Activated T-helper 1 cell treated with anti-CD3 and anti-CD28 coated beads, Interleukin-12 subunit alpha, Interleukin-12 subunit beta, Interleukin-2, Interleukin-4 antibody, amounts not matched to agents 30 ng/mL and 10 ng/mL and 1 ng/mL, durations not matched to agents 14 hours and 24 hours and 36 hours (primary cell): ENCODE measurements at regions not wholly inside any gene's neighbourhood (a gene's known extent, or its start where the extent isn't known, plus 50 kb on each side); places are given as distances from the start of the nearest gene placed in this dataset.

Experiments
- DNase-seq: peaks from one replicate; pipeline ENCODE4 v3.0.0; 2021; ENCODE audit warnings: low spot score
- H3K27ac Mint-ChIP-seq: one replicate; pipeline ENCODE4 v1.8.0; 2021; ENCODE audit warnings: mild to moderate bottlenecking, mixed read lengths
- H3K27me3 Mint-ChIP-seq: one replicate; pipeline ENCODE4 v1.8.0; 2022; ENCODE audit warnings: mild to moderate bottlenecking, moderate library complexity, mixed read lengths; ENCODE audit not compliant: insufficient read depth
- H3K36me3 Mint-ChIP-seq: one replicate; pipeline ENCODE4 v1.8.0; 2021; ENCODE audit warnings: low read depth, mixed read lengths
- H3K4me1 Mint-ChIP-seq: one replicate; pipeline ENCODE4 v1.8.0; 2021; ENCODE audit warnings: low read depth, mixed read lengths
- H3K4me3 Mint-ChIP-seq: one replicate; pipeline ENCODE4 v1.8.0; 2021; ENCODE audit warnings: mild to moderate bottlenecking, moderate library complexity, mixed read lengths
- H3K9me3 Mint-ChIP-seq: one replicate; pipeline ENCODE4 v1.8.0; 2021; ENCODE audit warnings: mixed read lengths
- intact Hi-C: fragments of 100-400 bp; cut with micrococcal nuclease; formaldehyde crosslinking; loops from one replicate; pipeline ENCODE4 v1.15.1; 2024

GRCh38 chr15:38853608-38854007 is 289.0 kb upstream of the RASGRP1 start:
- Mint-ChIP-seq H3K27me3 (peaks cover 6% of the 10 kb centered on the region), H3K9me3 (no peaks in the 10 kb centered on the region), H3K36me3 (no peaks in the 10 kb centered on the region), H3K4me3 (no peak overlapping the region), H3K27ac (no peak overlapping the region), H3K4me1 (no peaks in the 10 kb centered on the region)
- no peak for DNase-seq
- intact Hi-C loops, result loop anchor here (1.0 kb wide), 1 partner anchor 145 kb away; no protein-coding TSS in a partner anchor

- Mint-ChIP-seq H3K27ac (no peak overlapping the region), H3K27me3 (peaks cover 6% of the 10 kb centered on the region), H3K4me3 (no peak overlapping the region), H3K9me3 (no peaks in the 10 kb centered on the region), H3K36me3 (no peaks in the 10 kb centered on the region), H3K4me1 (no peaks in the 10 kb centered on the region)
- no peak for DNase-seq
- intact Hi-C loops, result no loop called here
Observed at GRCh38 chr15:38854506-38854905, 289.9 kb upstream of the RASGRP1 start.

- Mint-ChIP-seq H3K27ac (no peak overlapping the region), H3K36me3 (no peaks in the 10 kb centered on the region), H3K4me1 (no peaks in the 10 kb centered on the region), H3K27me3 (peaks cover 11% of the 10 kb centered on the region), H3K9me3 (no peaks in the 10 kb centered on the region), H3K4me3 (no peak overlapping the region)
- intact Hi-C loops, result no loop called here
- no peak for DNase-seq
Observed at GRCh38 chr15:38857814-38858213, 293.2 kb upstream of the RASGRP1 start.

GRCh38 chr15:38859574-38859973 is 295.0 kb upstream of the RASGRP1 start:
- Mint-ChIP-seq H3K4me3 (no peak overlapping the region), H3K27me3 (peaks cover 11% of the 10 kb centered on the region), H3K4me1 (no peaks in the 10 kb centered on the region), H3K9me3 (no peaks in the 10 kb centered on the region), H3K36me3 (no peaks in the 10 kb centered on the region), H3K27ac (no peak overlapping the region)
- intact Hi-C loops, result no loop called here
- no peak for DNase-seq

DNA sequence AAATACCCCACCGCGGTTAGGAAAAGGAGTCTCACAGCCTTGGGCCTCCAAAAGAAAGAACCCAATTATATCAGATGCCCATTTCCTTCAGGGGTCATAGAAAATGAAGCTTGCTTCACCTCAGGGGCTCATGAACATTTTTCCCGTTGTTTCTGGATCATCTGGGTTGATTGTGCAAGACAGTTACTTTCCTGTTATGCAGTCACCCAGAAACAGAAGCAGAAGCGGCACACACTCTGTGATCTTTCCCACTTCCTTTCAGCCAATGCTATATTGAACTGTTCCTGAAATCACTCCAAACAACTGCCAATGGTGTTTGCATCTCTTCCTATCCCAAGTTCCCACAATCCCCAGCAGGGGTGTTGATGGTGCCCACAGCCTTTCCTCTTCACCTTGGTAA is 295.6 kb upstream of the RASGRP1 start:
- H3K27me3 Mint-ChIP-seq, result peaks cover 11% of the 10 kb centered on the region
- no peaks in the 10 kb centered on the region for H3K4me1 Mint-ChIP-seq
- no peak overlapping the region for H3K27ac Mint-ChIP-seq
- intact Hi-C loops, result no loop called here
- DNase-seq, result no peak
- no peaks in the 10 kb centered on the region for H3K36me3 Mint-ChIP-seq
- no peak overlapping the region for H3K4me3 Mint-ChIP-seq
- no peaks in the 10 kb centered on the region for H3K9me3 Mint-ChIP-seq

GRCh38 chr15:38860674-38861073 is 296.1 kb upstream of the RASGRP1 start:
- DNase-seq, result no peak
- no peaks in the 10 kb centered on the region for H3K9me3 Mint-ChIP-seq
- intact Hi-C loops, result no loop called here
- H3K4me1 Mint-ChIP-seq, result no peaks in the 10 kb centered on the region
- no peaks in the 10 kb centered on the region for H3K36me3 Mint-ChIP-seq
- no peak overlapping the region for H3K27ac Mint-ChIP-seq
- no peak overlapping the region for H3K4me3 Mint-ChIP-seq
- H3K27me3 Mint-ChIP-seq, result peaks cover 11% of the 10 kb centered on the region

DNA sequence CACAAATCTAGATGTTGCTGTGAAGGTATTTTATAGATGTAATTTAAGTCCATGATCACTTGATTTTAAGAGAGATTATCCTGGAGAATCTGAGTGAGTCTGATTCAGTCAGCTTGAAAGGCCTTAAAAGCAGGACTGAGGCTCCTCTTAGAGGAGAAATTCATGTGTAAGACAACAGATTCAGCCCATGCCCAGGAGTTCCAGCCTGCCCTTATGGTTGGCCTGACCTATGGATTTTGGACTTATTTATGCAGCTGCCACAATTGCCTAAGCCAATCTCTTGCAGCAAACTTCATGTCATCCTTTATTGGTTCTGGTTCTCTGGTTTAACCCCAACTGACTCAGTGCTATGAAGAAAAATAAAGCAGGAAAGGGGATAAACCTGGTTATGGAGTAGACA is 296.5 kb upstream of the RASGRP1 start:
- intact Hi-C loops, result no loop called here
- DNase-seq, result no peak
- Mint-ChIP-seq H3K4me1 (no peaks in the 10 kb centered on the region), H3K27me3 (peaks cover 13% of the 10 kb centered on the region), H3K36me3 (no peaks in the 10 kb centered on the region), H3K4me3 (no peak overlapping the region), H3K27ac (no peak overlapping the region), H3K9me3 (no peaks in the 10 kb centered on the region)

- peaks cover 17% of the 10 kb centered on the region for H3K27me3 Mint-ChIP-seq
- H3K27ac Mint-ChIP-seq, result no peak overlapping the region
- no peaks in the 10 kb centered on the region for H3K9me3 Mint-ChIP-seq
- intact Hi-C loops, result no loop called here
- no peak for DNase-seq
- no peaks in the 10 kb centered on the region for H3K4me1 Mint-ChIP-seq
- H3K4me3 Mint-ChIP-seq, result no peak overlapping the region
- no peaks in the 10 kb centered on the region for H3K36me3 Mint-ChIP-seq
Observed at GRCh38 chr15:38862099-38862498, 297.5 kb upstream of the RASGRP1 start.

GRCh38 chr15:38863381-38863780 is 298.8 kb upstream of the RASGRP1 start:
- Mint-ChIP-seq H3K27ac (no peak overlapping the region), H3K9me3 (no peaks in the 10 kb centered on the region), H3K36me3 (no peaks in the 10 kb centered on the region), H3K27me3 (peaks cover 17% of the 10 kb centered on the region), H3K4me1 (no peaks in the 10 kb centered on the region), H3K4me3 (no peak overlapping the region)
- intact Hi-C loops, result no loop called here
- no peak for DNase-seq

- peaks cover 17% of the 10 kb centered on the region for H3K27me3 Mint-ChIP-seq
- DNase-seq, result no peak
- H3K36me3 Mint-ChIP-seq, result no peaks in the 10 kb centered on the region
- intact Hi-C loops, result no loop called here
- H3K9me3 Mint-ChIP-seq, result no peaks in the 10 kb centered on the region
- no peak overlapping the region for H3K4me3 Mint-ChIP-seq
- H3K27ac Mint-ChIP-seq, result no peak overlapping the region
- H3K4me1 Mint-ChIP-seq, result no peaks in the 10 kb centered on the region
Observed at GRCh38 chr15:38864122-38864521, 299.5 kb upstream of the RASGRP1 start.

GRCh38 chr15:38864827-38865581 is 300.4 kb upstream of the RASGRP1 start:
- intact Hi-C loops, result no loop called here
- H3K4me1 Mint-ChIP-seq, result no peaks in the 10 kb centered on the region
- no peak overlapping the region for H3K27ac Mint-ChIP-seq
- no peak overlapping the region for H3K4me3 Mint-ChIP-seq
- DNase-seq, result no peak
- H3K9me3 Mint-ChIP-seq, result no peaks in the 10 kb centered on the region
- H3K27me3 Mint-ChIP-seq, result peaks cover 14% of the 10 kb centered on the region
- no peaks in the 10 kb centered on the region for H3K36me3 Mint-ChIP-seq

- no peaks in the 10 kb centered on the region for H3K9me3 Mint-ChIP-seq
- no peaks in the 10 kb centered on the region for H3K36me3 Mint-ChIP-seq
- intact Hi-C loops, result no loop called here
Observed at GRCh38 chr15:38867556-38867955, 302.9 kb upstream of the RASGRP1 start.

DNA sequence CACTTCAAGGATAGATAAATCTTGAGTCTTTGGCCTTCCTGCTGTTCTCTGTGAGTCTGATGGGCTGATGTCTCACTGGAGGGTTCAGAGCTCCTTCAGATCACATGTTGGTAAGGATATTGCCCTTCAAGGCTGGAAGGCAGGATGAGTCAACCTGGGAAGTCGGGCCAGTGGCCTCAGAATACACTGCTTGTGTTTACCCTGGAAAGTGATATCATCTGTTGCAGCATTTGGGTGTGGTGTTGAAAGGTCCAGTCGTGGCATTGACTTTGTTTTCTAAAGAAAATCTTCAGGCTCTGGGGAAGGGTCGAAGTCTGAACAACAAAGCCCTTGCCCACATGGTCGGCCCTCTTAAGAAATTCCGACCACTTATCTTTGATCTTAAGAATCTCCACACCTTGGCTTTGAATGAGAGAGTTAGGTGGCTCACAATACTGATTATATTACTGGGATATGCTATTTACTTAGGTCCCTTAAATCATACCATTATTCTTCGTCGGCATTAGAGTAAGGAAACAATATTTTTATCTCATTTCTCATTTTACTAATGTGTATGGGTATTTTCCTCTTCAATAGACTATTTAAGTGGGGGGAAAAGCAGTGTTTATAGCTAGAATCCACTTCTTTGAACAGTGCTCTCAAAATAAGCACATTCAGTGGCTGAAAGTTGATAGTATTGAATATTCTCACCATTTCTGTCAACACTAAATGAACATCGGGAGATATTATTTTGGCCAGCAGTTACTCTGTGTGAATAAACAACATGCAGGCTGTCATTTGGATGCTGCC is 303.9 kb upstream of the RASGRP1 start:
- DNase-seq, result no peak
- no peaks in the 10 kb centered on the region for H3K4me1 Mint-ChIP-seq
- intact Hi-C loops, result no loop called here

More at GRCh38 chr15:38867556-38867955, 302.9 kb upstream of the RASGRP1 start:
- no peak overlapping the region for H3K27ac Mint-ChIP-seq
- peaks cover 8% of the 10 kb centered on the region for H3K27me3 Mint-ChIP-seq
- DNase-seq, result no peak
- H3K4me1 Mint-ChIP-seq, result no peaks in the 10 kb centered on the region
- H3K4me3 Mint-ChIP-seq, result no peak overlapping the region

More for the DNA sequence above, 303.9 kb upstream of the RASGRP1 start:
- peaks cover 8% of the 10 kb centered on the region for H3K27me3 Mint-ChIP-seq
- no peaks in the 10 kb centered on the region for H3K36me3 Mint-ChIP-seq
- no peak overlapping the region for H3K27ac Mint-ChIP-seq
- no peak overlapping the region for H3K4me3 Mint-ChIP-seq
- H3K9me3 Mint-ChIP-seq, result no peaks in the 10 kb centered on the region
